Panc1 (cell line): ENCODE measurements at regions not wholly inside any gene's neighbourhood (a gene's known extent, or its start where the extent isn't known, plus 50 kb on each side); places are given as distances from the start of the nearest gene placed in this dataset.

ENCODE experiments used
- ATAC-seq: fragments of 200-7000 bp; cut with Tn5 transposase; 2 replicates; pipeline ENCODE4 v1.9.1; 2020; ENCODE audit warnings: mild to moderate bottlenecking, moderate library complexity
- BruUV-seq: library from RNA; stranded (reverse); fragments of 400-500 nt; replicated peaks from 2 replicates; lab custom pipeline; 2021; lab: Mats Ljungman, UMichigan
- CTCF ChIA-PET: fragments of 300-600 bp; sonication (Branson Sonifier 250); formaldehyde crosslinking; loops from one replicate; lab custom pipeline; 2022; ENCODE audit warnings: antibody characterized with exemption; lab: Charles Lee
- POLR2A ChIA-PET: fragments of 300-600 bp; sonication (Branson Sonifier 250); formaldehyde crosslinking; loops from one replicate; lab custom pipeline; 2022; ENCODE audit warnings: antibody characterized with exemption; lab: Charles Lee
- DNase-seq: peaks from one replicate; pipeline ENCODE4 v3.0.0-alpha.2; 2010; ENCODE audit warnings: low read depth, low spot score
- H3K27ac ChIP-seq: 2 replicates; pipeline ENCODE4 v1.5.1; 2011; ENCODE audit warnings: mild to moderate bottlenecking, low read length, inconsistent platforms
- H3K27me3 ChIP-seq: fragments of 200-500 bp; sonication (Bioruptor generic); 2 replicates; pipeline ENCODE4 v1.6.0; 2014; ENCODE audit warnings: low read length, inconsistent platforms; ENCODE audit not compliant: control insufficient read depth, insufficient read depth
- H3K36me3 ChIP-seq: fragments of 200-500 bp; sonication (Bioruptor generic); 2 replicates; pipeline ENCODE4 v1.5.1; 2014; ENCODE audit warnings: inconsistent platforms, mild to moderate bottlenecking, low read length, moderate library complexity; ENCODE audit not compliant: control insufficient read depth, insufficient read depth
- H3K4me1 ChIP-seq: 2 replicates; pipeline ENCODE4 v1.5.1; 2011; ENCODE audit warnings: inconsistent platforms, mild to moderate bottlenecking, low read length, moderate library complexity; ENCODE audit not compliant: control insufficient read depth, insufficient read depth
- H3K4me3 ChIP-seq, 2 experiments: 2 replicates each; pipeline ENCODE4 v1.5.1; 2011 to 2012; ENCODE audit warnings: low read depth in 2 of 2, low read length in 2 of 2, mild to moderate bottlenecking in 2 of 2, inconsistent platforms in 1 of 2, moderate library complexity in 1 of 2
- H3K9me3 ChIP-seq: fragments of 200-500 bp; sonication (Bioruptor generic); 2 replicates; pipeline ENCODE4 v1.5.1; 2014; ENCODE audit warnings: low read depth, mild to moderate bottlenecking, inconsistent platforms, low read length, moderate library complexity; ENCODE audit not compliant: control insufficient read depth, insufficient read depth
- POLR2AphosphoS5 ChIP-seq: IDR thresholded peaks from 2 replicates; pipeline ENCODE4 v1.6.1; 2012; ENCODE audit warnings: mild to moderate bottlenecking, low read depth, low read length, moderate library complexity
- SIN3A ChIP-seq: IDR thresholded peaks from 2 replicates; pipeline ENCODE4 v1.6.1; 2012; ENCODE audit warnings: low read depth, mild to moderate bottlenecking, low read length, moderate library complexity, borderline replicate concordance; ENCODE audit not compliant: insufficient read depth
- TCF7L2 ChIP-seq: IDR thresholded peaks from 2 replicates; pipeline ENCODE4 v1.6.1; 2011; ENCODE audit warnings: mild to moderate bottlenecking, low read depth, low read length, inconsistent platforms
- in situ Hi-C: cut with HindIII; loops from 2 replicates; pipeline ENCODE4 v1.10.0; 2016; ENCODE audit warnings: low sequenced_read_pairs, low pct_unique_long_range_greater_than_20kb
- intact Hi-C: fragments of 100-400 bp; cut with micrococcal nuclease; formaldehyde crosslinking; loops from one replicate; pipeline ENCODE4 v1.10.0; 2022; ENCODE audit not compliant: unreplicated experiment
- TF ChIP-seq, protein P1 (sequence below): fragments of 450-650 bp; IDR thresholded peaks from 2 replicates; pipeline ENCODE4 v1.5.1; 2017; ENCODE audit warnings: mild to moderate bottlenecking
- TF ChIP-seq, protein P2 (sequence below), 2 experiments: IDR thresholded peaks; 2 replicates each; pipeline ENCODE4 v1.6.1; 2011 to 2012; ENCODE audit warnings: low read depth in 2 of 2, control low read depth in 1 of 2, low read length in 1 of 2, mild to moderate bottlenecking in 1 of 2, moderate library complexity in 1 of 2; ENCODE audit not compliant: insufficient read depth in 1 of 2

DNA sequence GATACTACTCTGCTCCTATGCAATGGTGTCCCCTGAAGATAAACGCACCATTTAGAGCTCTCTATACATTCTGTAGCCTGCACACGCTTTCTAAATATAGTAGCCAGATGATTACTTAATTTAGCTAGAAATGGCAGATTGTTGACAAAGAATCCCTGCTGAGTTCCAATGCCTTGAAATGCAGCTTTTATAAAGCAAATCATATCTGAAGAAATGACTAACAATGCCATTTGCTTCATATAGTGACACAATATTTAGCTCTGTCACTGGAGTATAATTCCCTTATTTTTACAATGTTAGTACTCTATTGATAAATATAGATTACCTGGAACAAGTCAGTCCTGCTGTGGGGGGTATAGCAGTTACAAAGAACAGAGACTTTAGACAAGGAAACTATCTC, 166.2 kb downstream of the CDCA7 start:
- Histone ChIP-seq H3K27me3 (no peaks in the 10 kb centered on the region), H3K4me3 (no peak overlapping the region), H3K27ac (no peak overlapping the region), H3K9me3 (peaks cover 4% of the 10 kb centered on the region; the same call in 1 of the 2 replicates), H3K4me1 (no peaks in the 10 kb centered on the region), H3K36me3 (no peaks in the 10 kb centered on the region)
- TF ChIP-seq, protein P1, sequence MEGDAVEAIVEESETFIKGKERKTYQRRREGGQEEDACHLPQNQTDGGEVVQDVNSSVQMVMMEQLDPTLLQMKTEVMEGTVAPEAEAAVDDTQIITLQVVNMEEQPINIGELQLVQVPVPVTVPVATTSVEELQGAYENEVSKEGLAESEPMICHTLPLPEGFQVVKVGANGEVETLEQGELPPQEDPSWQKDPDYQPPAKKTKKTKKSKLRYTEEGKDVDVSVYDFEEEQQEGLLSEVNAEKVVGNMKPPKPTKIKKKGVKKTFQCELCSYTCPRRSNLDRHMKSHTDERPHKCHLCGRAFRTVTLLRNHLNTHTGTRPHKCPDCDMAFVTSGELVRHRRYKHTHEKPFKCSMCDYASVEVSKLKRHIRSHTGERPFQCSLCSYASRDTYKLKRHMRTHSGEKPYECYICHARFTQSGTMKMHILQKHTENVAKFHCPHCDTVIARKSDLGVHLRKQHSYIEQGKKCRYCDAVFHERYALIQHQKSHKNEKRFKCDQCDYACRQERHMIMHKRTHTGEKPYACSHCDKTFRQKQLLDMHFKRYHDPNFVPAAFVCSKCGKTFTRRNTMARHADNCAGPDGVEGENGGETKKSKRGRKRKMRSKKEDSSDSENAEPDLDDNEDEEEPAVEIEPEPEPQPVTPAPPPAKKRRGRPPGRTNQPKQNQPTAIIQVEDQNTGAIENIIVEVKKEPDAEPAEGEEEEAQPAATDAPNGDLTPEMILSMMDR = no peak
- TF ChIP-seq, protein P2, sequence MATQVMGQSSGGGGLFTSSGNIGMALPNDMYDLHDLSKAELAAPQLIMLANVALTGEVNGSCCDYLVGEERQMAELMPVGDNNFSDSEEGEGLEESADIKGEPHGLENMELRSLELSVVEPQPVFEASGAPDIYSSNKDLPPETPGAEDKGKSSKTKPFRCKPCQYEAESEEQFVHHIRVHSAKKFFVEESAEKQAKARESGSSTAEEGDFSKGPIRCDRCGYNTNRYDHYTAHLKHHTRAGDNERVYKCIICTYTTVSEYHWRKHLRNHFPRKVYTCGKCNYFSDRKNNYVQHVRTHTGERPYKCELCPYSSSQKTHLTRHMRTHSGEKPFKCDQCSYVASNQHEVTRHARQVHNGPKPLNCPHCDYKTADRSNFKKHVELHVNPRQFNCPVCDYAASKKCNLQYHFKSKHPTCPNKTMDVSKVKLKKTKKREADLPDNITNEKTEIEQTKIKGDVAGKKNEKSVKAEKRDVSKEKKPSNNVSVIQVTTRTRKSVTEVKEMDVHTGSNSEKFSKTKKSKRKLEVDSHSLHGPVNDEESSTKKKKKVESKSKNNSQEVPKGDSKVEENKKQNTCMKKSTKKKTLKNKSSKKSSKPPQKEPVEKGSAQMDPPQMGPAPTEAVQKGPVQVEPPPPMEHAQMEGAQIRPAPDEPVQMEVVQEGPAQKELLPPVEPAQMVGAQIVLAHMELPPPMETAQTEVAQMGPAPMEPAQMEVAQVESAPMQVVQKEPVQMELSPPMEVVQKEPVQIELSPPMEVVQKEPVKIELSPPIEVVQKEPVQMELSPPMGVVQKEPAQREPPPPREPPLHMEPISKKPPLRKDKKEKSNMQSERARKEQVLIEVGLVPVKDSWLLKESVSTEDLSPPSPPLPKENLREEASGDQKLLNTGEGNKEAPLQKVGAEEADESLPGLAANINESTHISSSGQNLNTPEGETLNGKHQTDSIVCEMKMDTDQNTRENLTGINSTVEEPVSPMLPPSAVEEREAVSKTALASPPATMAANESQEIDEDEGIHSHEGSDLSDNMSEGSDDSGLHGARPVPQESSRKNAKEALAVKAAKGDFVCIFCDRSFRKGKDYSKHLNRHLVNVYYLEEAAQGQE (IDR thresholded peaks at IDR 0.05; ENCODE audit: insufficient read depth in 1 of 2, low read depth in 2 of 2, low read length in 1 of 2) = no peak
- TF ChIP-seq SIN3A = no peak
- TF ChIP-seq TCF7L2 = no peak
- no peak for TF ChIP-seq POLR2AphosphoS5
- CTCF ChIA-PET = interaction anchor here (0.5 kb wide), 1 partner anchor 234 kb away, joined by 6 read pairs; no protein-coding TSS in a partner anchor
- no TSS peak for BruUV-seq
- in situ Hi-C loops (no loop called here), intact Hi-C loops (no loop called here)
- POLR2A ChIA-PET = no interaction called here
- ATAC-seq (no peak), DNase-seq (no peak)

DNA sequence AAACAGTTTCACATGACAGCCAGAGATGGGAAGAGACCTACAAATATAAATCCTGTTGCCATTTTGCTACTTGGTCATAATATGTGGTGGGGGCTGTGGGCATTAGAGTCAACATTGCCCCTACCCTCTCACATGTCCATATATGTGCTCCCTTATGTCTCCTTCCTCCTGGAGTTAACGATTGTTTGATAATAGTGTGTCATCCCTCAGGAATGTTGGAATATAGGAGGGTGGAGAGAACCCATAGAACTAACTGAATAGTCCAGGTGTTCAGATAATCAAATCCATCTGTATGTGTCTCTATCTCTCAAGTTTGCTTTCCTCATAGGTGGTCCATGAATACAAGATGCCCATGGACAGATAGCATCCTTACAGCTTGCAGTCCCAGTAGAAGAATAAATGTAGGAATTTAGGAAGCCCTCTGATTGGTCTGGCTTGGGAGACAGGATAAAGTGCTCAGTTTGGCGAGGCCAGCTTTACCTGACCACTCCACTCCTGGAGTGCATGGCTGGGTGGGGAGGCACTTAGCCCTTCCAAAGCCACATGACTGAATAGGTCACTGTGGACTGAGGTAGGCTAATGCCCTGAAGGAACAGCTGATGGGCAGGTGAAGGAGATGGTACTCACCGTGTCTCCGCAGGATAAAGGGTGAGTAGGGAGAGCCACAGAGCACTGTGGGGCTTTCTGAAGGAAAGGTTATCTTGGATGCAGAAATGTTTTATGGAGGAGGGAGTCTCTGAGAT, 166.9 kb downstream of the CDCA7 start:
- DNase-seq (no peak), ATAC-seq (no peak)
- H3K36me3 ChIP-seq = no peaks in the 10 kb centered on the region
- CTCF ChIA-PET = no interaction called here
- TF ChIP-seq TCF7L2 = no peak
- TF ChIP-seq SIN3A = no peak
- no peak for TF ChIP-seq POLR2AphosphoS5
- TF ChIP-seq, protein P2 (IDR thresholded peaks at IDR 0.05; ENCODE audit: insufficient read depth in 1 of 2, low read depth in 2 of 2, low read length in 1 of 2) = no peak
- TF ChIP-seq, protein P1 = no peak
- no peak overlapping the region for H3K4me3 ChIP-seq
- intact Hi-C loops = no loop called here
- no peaks in the 10 kb centered on the region for H3K27me3 ChIP-seq
- no peaks in the 10 kb centered on the region for H3K4me1 ChIP-seq
- H3K9me3 ChIP-seq = peaks cover 4% of the 10 kb centered on the region; the same call in 1 of the 2 replicates
- H3K27ac ChIP-seq = no peak overlapping the region
- no TSS peak for BruUV-seq
- POLR2A ChIA-PET = no interaction called here
- in situ Hi-C loops = no loop called here
